ENCODE measurements at regions not wholly inside any gene's neighbourhood (a gene's known extent, or its start where the extent isn't known, plus 50 kb on each side); places are given as distances from the start of the nearest gene placed in this dataset.
A peak's percentile ranks its signal among the peaks of the same experiment; 100 is the strongest.
"Not testable (repeated sequence)": the region's sequence is repeated elsewhere in the genome, so short reads cannot be mapped to it uniquely, and the experiment has no call there.

DNA sequence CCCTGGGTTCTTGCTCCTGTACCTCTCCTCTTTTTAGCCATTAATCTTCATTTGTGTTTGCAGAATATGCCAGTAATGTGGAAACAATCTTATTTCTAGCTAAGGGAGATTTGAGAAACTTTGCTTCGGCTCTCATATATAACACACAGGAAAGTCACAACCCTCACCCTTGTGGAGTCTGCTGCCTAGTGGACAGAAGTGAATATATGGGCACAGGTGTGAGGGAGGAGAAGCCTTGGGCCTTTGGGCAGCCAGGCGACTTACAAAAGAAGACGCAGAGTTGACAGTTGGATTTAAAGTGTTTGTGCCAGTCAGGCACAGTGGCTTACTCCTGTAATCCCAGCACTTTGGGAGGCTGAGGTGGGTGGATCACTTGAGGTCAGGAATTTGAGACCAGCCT lies 181.8 kb upstream of the TBL1XR1 start:
- no peak for DNase-seq (ENCODE audit: insufficient read length)
- no peak for FAIRE-seq
- no peak for TF ChIP-seq POLR2A (IDR thresholded peaks at IDR 0.05; ENCODE audit: low read depth, low read length)
- no peak for TF ChIP-seq POLR2AphosphoS5 (IDR thresholded peaks at IDR 0.05; ENCODE audit: low read depth, low read length)
- no peak for TF ChIP-seq TAF1 (IDR thresholded peaks at IDR 0.05; ENCODE audit: borderline replicate concordance, low read depth, low read length)

DNA sequence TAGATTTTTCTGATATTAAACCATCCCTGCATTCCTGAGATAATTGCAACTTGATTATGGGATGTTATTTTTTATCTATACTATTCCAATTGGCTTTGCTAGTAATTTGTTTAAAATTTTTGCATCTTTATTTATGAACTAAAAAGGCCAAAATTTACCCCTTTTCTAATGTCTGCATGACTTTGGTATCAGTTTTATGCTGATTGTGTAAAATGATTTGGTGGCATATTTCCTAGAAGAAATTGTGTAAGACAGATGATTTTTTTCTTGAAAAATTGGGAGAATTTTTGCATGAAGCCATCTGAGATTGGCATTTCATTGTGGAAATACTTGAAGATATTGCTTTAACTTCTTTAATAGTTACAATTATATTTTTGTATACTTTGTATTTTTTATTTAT lies 183.8 kb upstream of the TBL1XR1 start:
- FAIRE-seq (no peak), DNase-seq (ENCODE audit: insufficient read length) (no peak)
- TF ChIP-seq TAF1 (IDR thresholded peaks at IDR 0.05; ENCODE audit: borderline replicate concordance, low read depth, low read length): no peak

DNA sequence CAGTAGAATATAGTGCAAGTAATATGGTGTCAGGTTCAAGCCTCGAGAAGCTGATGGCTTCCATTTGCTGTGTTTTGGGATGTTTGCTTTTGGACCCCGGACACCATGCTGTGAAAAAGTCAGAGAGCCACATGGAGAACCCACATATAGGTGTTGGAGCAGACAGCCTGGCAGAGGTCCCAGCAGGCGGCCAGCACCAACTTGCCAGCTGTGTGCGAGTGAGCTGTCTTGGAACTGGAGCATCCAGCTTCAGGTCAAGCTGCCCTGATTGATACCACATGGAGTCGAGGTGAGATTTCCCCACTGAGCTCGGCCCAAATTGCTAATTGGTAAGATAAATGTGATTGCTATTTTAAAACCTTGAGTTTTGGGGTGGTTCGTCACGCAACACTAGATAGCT lies 185.7 kb upstream of the TBL1XR1 start:
- no peak for DNase-seq (ENCODE audit: insufficient read length)
- no peak for FAIRE-seq
- TF ChIP-seq POLR2A (IDR thresholded peaks at IDR 0.05; ENCODE audit: low read depth, low read length) (no peak), TAF1 (IDR thresholded peaks at IDR 0.05; ENCODE audit: borderline replicate concordance, low read depth, low read length) (no peak), POLR2AphosphoS5 (IDR thresholded peaks at IDR 0.05; ENCODE audit: low read depth, low read length) (no peak)

DNA sequence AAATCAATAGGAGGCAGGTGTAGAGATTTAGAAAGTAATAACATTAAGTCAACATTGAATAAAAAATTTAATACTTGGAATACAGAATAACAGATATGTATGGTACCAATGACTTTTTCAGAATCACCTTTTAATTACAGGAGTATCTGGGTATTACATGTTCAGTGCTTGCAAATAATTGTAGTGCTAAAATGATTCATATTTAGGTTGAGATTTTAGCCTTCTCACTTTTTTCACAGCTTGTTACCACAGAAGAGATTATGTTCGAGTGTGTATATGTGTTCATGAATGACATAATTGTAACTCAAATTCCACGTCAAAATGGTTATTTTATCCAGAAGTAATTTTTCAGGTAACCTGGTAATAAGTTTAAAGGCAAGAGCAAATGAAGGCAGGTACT lies 187.9 kb upstream of the TBL1XR1 start:
- DNase-seq (ENCODE audit: insufficient read length) (no peak), FAIRE-seq (no peak)
- TF ChIP-seq TAF1 (IDR thresholded peaks at IDR 0.05; ENCODE audit: borderline replicate concordance, low read depth, low read length) (no peak), POLR2AphosphoS5 (IDR thresholded peaks at IDR 0.05; ENCODE audit: low read depth, low read length) (no peak)

DNA sequence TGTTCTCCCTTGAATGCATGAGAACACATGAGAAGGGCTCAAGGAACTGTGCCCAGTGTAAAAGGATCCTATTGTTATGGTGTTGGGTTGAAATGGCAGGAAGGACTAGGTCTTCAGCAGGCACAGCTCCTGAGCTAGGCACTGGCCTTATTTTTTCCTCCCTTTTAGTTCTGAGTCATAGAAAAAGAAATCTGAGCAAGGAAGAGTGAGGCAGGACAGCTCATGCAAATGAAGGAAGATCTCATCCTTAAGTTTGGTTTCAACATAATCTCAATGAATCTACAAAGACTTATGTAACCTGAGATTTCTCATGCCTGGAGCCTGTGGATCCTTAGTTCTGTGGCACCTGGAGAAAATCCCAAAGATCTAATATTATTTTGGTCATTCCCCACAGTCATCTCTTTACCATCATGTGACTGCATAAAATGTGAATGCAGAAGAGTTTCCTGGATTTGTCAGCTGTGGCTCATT lies 188.6 kb upstream of the TBL1XR1 start:
- DNase-seq (ENCODE audit: insufficient read length) (no peak), FAIRE-seq (peak; percentile 63)
- TF ChIP-seq POLR2A (IDR thresholded peaks at IDR 0.05; ENCODE audit: low read depth, low read length) (no peak), TAF1 (IDR thresholded peaks at IDR 0.05; ENCODE audit: borderline replicate concordance, low read depth, low read length) (no peak), POLR2AphosphoS5 (IDR thresholded peaks at IDR 0.05; ENCODE audit: low read depth, low read length) (no peak)

DNA sequence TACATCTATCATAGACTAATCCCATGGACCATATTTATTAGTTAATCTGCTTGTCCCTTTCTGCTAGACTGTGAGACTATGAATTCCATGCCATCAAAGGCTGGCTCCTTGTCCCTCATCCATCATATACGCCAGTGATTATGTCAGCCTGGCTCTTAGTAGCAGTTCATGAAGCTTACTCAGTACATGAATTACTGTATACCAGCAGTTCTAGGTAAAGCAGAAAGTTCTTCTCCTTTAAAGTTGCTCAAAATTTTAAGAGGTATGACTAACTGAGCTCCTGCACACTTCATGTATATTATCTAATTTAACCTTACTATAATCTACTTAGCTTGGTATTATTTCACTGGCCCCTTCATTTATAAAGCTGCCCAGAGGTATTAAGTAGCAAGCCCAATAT lies 190.9 kb upstream of the TBL1XR1 start:
- TF ChIP-seq POLR2AphosphoS5 (IDR thresholded peaks at IDR 0.05; ENCODE audit: low read depth, low read length) (no peak), POLR2A (IDR thresholded peaks at IDR 0.05; ENCODE audit: low read depth, low read length) (no peak), TAF1 (IDR thresholded peaks at IDR 0.05; ENCODE audit: borderline replicate concordance, low read depth, low read length) (no peak)

DNA sequence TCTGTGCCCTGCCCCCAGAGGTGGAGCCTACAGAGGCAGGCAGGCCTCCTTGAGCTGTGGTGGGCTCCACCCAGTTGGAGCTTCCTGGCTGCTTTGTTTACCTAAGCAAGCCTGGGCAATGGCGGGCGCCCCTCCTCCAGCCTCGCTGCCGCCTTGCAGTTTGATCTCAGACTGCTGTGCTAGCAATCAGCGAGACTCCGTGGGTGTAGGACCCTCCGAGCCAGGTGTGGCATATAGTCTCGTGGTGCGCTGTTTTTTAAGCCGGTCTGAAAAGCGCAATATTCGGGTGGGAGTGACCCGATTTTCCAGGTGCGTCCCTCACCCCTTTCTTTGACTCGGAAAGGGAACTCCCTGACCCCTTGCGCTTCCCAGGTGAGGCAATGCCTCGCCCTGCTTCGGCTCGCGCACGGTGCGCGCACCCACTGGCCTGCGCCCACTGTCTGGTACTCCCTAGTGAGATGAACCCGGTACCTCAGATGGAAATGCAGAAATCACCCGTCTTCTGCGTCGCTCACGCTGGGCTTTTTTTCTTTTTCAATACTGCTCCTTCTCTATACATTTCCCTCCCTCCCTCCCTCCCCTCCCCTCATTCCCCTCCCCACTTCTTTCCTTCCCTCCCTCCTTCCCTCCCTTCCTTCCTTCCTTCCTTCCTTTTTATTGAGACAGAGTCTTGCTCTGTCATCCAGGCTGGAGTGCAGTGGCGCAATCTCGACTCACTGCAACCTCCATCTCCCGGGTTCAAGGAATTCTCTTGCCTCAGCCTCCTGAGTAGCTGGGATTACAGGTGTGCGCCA lies 197.1 kb upstream of the TBL1XR1 start:
- not testable (repeated sequence) for DNase-seq (ENCODE audit: insufficient read length); FAIRE-seq

More for the DNA sequence above, 190.9 kb upstream of the TBL1XR1 start:
- DNase-seq (ENCODE audit: insufficient read length): no peak
- FAIRE-seq: no peak

DNA sequence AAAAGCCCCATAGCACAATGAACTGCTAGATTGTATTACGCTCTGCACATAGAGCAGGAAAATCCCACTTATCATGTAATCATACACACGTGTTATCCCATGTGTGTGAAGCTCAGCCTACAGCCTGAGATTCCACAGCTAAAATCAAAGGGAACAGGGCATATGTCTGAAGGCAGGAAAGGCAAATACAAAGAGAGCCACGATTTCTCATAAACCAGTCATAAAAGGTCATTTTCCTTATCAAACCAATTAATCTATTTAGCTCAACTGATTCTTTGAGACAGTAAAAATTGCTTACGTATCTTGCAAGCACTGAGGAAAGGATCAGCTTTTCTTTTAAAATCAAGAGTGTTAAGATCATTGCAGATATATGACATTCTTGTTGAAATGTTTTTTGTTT lies 199.5 kb upstream of the TBL1XR1 start:
- DNase-seq (ENCODE audit: insufficient read length): no peak
- FAIRE-seq: no peak
- TF ChIP-seq TAF1 (IDR thresholded peaks at IDR 0.05; ENCODE audit: borderline replicate concordance, low read depth, low read length) (no peak), POLR2A (IDR thresholded peaks at IDR 0.05; ENCODE audit: low read depth, low read length) (no peak), POLR2AphosphoS5 (IDR thresholded peaks at IDR 0.05; ENCODE audit: low read depth, low read length) (no peak)

DNA sequence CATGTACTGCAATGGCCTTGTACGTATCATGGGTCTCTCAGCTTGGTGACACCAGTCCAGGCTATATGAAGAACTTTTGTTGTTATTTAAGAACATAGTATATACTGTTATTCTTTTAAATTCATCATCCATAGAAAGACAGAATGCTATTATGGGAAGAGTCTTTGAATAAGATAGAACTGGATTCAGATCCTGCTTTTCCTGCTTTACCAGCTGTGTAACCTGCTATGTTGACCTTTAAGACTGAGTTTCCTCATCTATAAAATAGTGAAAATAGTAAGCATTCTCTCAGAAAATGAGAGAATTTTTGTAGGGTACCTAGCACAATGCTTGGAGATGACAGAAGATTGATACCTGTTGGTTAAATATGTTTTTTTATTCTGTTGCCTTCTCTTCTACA lies 204.1 kb upstream of the TBL1XR1 start:
- no peak for DNase-seq (ENCODE audit: insufficient read length)
- no peak for TF ChIP-seq POLR2AphosphoS5 (IDR thresholded peaks at IDR 0.05; ENCODE audit: low read depth, low read length)
- TF ChIP-seq TAF1 (IDR thresholded peaks at IDR 0.05; ENCODE audit: borderline replicate concordance, low read depth, low read length): no peak
- FAIRE-seq: no peak

DNA sequence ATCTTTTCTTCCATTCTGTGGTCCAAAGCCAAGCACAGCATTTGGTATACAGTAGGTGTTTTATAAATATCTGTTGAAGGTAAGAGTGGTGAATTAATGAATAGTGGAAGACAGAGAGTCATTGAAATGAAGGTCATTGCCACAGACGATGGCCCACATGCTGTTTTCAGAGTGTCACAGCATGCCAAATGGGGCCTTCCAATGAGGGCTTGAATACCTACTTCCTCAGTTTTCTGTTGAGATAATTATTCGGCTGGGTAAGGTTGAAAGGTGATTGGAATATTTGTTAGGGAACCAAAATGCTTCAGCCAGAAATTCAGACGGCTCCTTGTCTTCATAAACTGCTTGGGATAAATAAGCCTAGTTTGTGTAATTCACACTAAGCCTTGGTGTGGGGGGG lies 205.3 kb upstream of the TBL1XR1 start:
- no peak for DNase-seq (ENCODE audit: insufficient read length)
- FAIRE-seq: no peak

DNA sequence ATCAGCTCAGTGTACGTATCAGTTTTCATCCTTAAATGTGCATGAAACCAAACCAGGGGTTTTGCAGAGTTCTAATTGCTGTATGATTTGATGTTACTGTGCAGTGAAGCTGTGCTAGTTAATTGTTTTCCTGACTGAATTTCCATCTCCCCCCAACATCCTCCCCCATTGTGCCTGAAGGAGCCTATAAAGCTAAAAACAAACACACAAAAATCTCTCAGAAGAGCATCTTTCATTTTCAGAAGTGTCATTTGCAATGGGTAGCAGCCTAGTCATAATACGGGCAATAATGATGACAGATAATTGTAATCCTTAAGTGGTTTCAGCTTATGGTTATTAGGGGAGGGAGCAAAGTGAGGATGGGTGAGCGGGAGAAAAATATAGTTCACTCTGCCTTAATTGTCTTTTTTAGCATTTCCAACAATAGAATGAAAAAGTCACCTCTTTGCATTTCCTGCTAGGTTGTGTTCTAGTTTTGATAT lies 207.9 kb upstream of the TBL1XR1 start:
- no peak for TF ChIP-seq POLR2AphosphoS5 (IDR thresholded peaks at IDR 0.05; ENCODE audit: low read depth, low read length)
- no peak for TF ChIP-seq POLR2A (IDR thresholded peaks at IDR 0.05; ENCODE audit: low read depth, low read length)
- no peak for TF ChIP-seq TAF1 (IDR thresholded peaks at IDR 0.05; ENCODE audit: borderline replicate concordance, low read depth, low read length)
- no peak for FAIRE-seq
- no peak for DNase-seq (ENCODE audit: insufficient read length)

More for the DNA sequence above, 205.3 kb upstream of the TBL1XR1 start:
- TF ChIP-seq POLR2AphosphoS5 (IDR thresholded peaks at IDR 0.05; ENCODE audit: low read depth, low read length) (no peak), POLR2A (IDR thresholded peaks at IDR 0.05; ENCODE audit: low read depth, low read length) (no peak), TAF1 (IDR thresholded peaks at IDR 0.05; ENCODE audit: borderline replicate concordance, low read depth, low read length) (no peak)

DNA sequence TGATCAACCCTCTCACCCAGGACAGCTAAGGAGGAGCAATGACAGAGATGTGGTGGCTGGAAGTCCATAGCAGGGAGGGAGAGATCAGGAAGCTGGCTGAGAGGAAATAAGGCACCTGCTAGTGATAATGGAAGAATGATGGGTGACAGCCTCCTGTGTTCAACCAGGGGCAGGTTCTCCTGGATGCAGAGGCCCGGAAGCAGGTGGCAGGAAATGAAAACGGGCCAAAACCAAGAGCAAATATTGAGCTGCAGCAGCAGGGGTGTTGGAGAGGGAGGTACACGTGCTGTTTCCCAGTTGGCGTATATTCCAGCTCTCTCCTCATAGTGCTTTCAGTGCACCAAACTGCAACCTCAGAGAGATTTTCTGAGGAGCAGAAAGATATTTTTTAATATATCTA lies 213.4 kb upstream of the TBL1XR1 start:
- DNase-seq (ENCODE audit: insufficient read length) (no peak), FAIRE-seq (no peak)
- TF ChIP-seq TAF1 (IDR thresholded peaks at IDR 0.05; ENCODE audit: borderline replicate concordance, low read depth, low read length) (no peak), POLR2AphosphoS5 (IDR thresholded peaks at IDR 0.05; ENCODE audit: low read depth, low read length) (no peak), POLR2A (IDR thresholded peaks at IDR 0.05; ENCODE audit: low read depth, low read length) (no peak)

DNA sequence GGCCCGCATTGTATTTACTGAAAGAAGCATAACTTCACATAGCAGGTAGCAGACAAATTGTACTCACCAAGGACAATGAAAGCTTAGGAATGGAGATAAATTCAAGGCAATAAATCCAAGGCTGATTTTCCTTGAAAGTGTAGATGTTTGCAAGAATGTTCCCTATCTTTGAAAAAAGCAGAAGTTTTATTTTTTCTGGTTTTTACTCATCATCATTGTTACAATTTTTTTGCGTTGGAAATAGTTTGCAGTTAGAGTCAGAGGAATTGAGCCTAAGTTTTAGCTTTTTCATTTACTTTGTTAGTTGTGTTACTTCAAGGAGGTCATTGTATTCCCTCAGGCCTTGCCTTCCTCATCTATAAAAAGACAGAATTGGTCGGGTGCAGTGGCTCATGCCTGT lies 213.9 kb upstream of the TBL1XR1 start:
- FAIRE-seq (no peak), DNase-seq (ENCODE audit: insufficient read length) (no peak)
- TF ChIP-seq POLR2AphosphoS5 (IDR thresholded peaks at IDR 0.05; ENCODE audit: low read depth, low read length) (no peak), POLR2A (IDR thresholded peaks at IDR 0.05; ENCODE audit: low read depth, low read length) (no peak), TAF1 (IDR thresholded peaks at IDR 0.05; ENCODE audit: borderline replicate concordance, low read depth, low read length) (no peak)

DNA sequence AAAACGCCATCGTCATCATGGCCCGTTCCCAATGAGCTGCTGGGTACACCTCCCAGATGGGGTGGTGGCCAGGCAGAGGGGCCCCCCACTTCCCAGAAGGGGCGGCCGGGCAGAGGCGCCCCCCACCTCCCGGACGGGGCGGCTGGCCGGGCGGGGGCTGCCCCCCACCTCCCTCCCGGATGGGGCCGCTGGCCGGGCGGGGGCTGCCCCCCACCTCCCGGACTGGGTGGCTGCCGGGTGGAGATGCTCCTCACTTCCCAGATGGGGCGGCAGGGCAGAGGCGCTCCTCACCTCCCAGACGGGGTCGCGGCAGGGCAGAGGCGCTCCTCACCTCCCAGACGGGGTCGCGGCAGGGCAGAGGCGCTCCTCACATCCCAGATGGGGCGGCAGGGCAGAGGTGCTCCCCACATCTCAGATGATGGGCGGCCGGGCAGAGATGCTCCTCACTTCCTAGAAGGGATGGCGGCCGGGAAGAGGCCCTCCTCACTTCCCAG lies 215.4 kb upstream of the TBL1XR1 start:
- FAIRE-seq; DNase-seq (ENCODE audit: insufficient read length): not testable (repeated sequence)
